Adrenal gland (tissue), 5 donors: ENCODE measurements at regions not wholly inside any gene's neighbourhood (a gene's known extent, or its start where the extent isn't known, plus 50 kb on each side); places are given as distances from the start of the nearest gene placed in this dataset.

Source experiments
- CTCF ChIP-seq, 6 experiments: fragments of 450-650 bp in 4 of 6; fragments of 200-600 bp in 2 of 6; sonication (generic) in 1 of 6; IDR thresholded peaks; 1 replicate in 5 of 6; 2 replicates in 1 of 6; pipeline versions ENCODE4 v1.5.1 to v1.8.0; 2016 to 2021; ENCODE audit warnings: antibody characterized with exemption in 6 of 6, mild to moderate bottlenecking in 2 of 6, moderate library complexity in 1 of 6
- POLR2A ChIP-seq, 2 donors: fragments of 450-650 bp; IDR thresholded peaks; one replicate each; pipeline ENCODE4 v1.6.1; 2017; ENCODE audit warnings: antibody characterized with exemption in 2 of 2, mild to moderate bottlenecking in 2 of 2, moderate library complexity in 1 of 2
- donor health status: DM: no; HTN: no; CAD: no.

- TF ChIP-seq POLR2A (IDR thresholded peaks at IDR 0.05) = no peak
- no peak for TF ChIP-seq CTCF (IDR thresholded peaks at IDR 0.05)
These were observed 146.1 kb upstream of the DLX2 start for GRCh38 chr2:172248785-172249187.
